HG03439 (cell line): ENCODE measurements at regions not wholly inside any gene's neighbourhood (a gene's known extent, or its start where the extent isn't known, plus 50 kb on each side); places are given as distances from the start of the nearest gene placed in this dataset.

Experiments
- ATAC-seq: cut with Tn5 transposase; IDR thresholded peaks from one replicate; pipeline ENCODE4 v1.9.1; 2021; ENCODE audit warnings: mild to moderate bottlenecking, moderate library complexity; ENCODE audit not compliant: unreplicated experiment

DNA sequence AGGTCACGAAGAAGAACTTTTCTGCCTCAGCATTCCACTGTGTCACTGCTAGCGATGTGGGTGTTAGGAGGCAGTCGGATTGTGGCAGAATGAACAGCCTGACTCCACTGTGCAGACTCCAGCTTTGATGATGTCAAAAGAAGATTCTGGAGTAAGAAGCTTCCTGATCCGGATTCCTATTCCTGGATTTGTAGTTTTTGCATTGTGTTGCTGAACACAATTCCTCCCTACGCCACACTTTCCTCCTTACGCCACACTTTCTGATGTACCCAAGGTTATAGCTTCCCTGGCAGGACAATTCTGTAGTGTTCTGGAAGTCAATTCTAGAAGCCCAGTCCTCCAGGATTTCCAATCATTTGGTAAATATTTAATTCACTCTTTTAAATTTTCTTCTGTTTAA is 665.2 kb upstream of the ADGRL2 start:
- no peak for ATAC-seq

DNA sequence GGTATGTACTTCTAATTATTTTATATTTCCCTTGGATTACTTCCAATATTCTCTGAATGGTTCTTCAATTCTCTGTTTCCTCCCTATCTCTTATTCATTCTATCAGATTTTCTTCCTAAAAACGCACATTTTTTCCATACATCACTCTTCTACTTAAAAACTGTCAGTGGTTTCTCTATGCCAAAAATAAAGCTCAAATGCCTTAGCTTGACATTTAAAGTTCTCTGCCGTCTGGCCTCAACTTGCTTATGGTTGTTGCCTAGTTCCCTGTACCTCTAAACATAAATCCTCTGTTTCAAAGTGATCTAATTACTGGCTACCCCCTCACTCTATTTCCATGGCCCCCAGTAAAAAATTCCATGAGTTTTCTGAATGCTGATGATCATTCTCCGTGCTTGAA is 671.0 kb upstream of the ADGRL2 start:
- no peak for ATAC-seq

DNA sequence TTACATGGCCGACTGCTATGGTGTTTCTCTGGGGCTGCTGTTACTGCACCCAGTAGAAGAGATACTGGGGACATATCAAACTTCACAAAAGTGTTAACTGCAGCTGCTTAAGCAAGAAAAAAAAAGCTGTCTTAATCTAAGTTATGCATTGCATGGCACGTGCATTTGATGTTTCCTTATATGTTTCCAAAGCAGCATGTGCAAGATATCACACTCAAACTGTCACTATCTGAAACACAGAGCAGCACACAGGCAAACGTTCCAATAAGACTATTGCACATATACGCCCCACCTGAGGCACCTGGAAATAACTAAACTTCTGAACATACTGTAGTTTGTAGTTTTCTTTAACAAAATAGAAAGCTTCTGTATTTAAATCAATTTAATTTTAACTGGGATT is 671.4 kb upstream of the ADGRL2 start:
- ATAC-seq = no peak

DNA sequence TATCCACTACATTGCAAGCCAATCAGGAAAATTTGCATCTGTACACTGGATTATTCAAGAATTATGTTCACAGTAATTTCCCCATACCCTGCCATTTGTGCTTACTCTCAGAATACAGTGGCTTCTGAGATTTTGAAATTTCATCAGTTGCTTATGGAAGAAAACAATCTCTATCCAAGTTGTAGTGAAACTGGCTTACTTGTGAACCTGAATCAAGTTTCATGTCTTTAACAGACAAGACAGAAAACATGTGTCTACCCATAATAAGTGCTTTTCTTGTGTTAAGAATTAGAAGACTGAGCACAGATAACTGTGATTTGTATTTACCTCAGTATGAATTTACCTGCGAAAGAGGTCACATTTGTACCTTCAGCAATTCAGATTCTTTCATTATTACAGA is 672.7 kb upstream of the ADGRL2 start:
- no peak for ATAC-seq

DNA sequence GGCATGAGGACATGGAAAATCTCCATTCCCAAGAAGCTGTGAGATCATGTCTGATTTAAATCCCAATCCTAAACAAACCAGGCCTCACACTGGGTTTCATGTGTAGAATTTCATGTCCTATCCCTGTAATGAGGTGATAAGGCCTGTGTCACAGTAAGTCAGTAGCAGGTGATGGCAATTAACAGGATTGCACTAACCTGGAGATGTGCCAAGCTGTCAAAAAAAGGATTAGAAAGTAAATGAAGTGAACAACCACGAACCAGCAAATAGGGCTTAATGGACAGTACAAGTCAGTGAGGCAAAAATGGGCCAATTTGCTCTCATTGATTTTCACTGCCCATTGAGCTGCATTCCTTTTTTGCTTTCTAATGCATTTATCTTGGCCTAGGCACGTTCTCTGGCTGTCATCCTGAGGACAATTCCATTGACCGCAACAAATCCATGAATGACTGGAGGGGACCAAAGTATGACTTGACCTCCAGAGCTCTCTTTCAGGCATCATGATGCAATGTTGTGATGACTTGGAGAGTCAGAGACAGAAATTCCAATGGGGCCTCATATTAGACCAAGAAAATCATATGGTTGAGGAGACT is 673.6 kb upstream of the ADGRL2 start:
- no peak for ATAC-seq

DNA sequence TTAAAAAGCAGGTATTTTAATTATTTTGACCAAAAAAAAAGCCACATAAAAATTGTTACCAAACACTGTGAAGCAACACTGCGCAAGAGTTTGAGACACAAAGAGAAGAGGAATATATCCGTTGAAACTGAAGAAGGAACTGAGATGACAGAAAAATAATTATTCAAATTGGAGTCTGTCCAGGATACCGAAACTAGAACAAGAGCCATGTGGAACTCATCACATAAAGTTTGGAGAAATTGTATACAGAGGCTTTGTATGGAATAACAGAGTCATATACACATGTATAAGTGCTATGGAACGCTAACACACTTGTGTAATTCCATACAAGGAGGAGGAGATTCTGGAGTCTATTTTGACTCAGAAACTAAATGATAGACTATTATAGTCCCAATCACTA is 675.1 kb upstream of the ADGRL2 start:
- no peak for ATAC-seq

DNA sequence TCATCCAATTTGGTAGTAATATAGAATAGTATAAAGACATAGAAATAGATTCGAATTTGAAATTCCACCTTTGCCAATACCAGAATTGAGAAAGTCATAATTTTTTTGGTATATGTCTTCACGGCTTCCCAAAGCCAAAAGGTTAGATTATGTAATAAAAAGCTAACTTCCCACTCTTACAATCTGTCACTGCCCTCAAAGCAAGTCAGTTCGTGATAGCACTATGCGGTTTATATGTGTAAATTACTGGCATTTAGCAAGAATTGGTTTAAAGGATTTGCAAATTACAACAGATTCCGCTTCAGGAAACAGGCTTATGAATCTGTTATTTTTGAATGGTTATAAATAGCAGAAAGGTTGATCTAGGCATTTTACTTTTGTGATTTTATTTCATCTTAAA is 679.4 kb upstream of the ADGRL2 start:
- no peak for ATAC-seq

DNA sequence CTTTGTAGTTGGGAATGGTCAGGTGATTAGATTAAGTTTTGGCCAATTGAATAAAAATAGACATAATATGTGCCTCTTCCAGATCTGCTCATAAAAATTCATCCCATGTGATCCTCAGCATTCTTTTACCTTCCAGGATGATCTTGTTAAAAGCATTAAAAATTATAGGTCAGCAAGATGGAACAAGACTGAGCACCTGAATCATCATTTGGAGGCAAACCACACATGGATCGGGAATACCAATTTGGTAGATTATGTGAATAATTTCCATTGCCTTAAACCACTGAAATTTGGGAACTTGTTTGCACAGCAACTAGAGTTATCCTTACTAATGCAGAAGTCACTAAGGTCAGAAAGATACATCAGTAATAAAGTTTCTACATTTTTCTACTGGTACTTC is 681.4 kb upstream of the ADGRL2 start:
- no peak for ATAC-seq

DNA sequence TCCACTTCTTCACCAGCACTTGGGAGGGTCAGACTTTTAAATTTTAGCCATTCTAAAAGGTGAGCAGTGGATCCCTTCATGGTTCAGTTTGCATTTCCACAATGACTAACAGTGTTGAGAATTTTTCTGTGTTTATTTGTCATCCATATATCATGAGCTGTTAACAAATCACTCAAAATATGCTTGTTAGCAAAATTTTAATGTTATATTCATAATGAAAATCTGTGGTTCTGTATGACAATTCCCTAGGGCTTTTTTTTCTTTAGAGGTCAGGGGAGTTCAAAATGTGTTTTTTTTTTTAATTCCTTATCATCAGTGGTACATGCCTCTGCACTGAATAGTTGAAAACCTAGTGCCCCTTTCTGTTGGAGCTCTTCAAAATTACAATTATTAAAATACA is 682.2 kb upstream of the ADGRL2 start:
- no peak for ATAC-seq

DNA sequence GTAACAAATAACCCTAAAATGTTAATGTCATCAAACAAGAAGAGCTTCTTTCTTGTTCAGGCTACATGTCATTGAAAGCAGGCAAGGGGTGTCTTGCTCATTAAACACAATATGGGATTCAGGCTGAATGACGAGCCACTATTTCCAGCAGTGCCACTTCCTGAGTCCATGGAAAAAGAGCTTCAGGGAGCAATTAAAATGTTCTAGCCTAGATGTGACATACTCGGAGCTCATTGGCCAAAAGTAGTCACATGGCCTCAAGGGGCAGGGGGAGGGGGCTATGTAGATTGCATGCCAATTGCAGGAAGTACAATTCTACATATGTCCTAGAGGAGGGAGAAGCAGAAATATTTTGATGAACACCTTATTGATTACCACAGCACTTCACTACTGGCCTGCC is 685.3 kb upstream of the ADGRL2 start:
- ATAC-seq = no peak

DNA sequence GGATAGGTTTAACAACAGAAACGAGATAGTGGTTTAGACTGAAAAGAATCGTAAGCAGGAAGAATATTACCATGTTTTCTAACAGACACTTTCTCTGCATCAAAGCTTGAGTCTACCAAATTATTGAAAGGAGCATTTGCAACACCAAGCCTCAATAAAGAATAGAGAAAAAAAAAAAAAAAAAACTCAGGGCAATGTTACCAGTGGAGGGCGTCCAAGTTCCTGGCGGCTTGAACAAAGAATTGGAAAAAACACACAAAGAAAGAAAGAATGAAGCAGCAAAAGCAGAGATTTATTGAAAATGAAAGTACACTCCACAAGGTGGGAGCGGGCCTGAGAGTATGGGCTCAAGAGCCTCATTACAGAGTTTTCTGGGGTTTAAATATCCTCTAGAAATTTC is 686.5 kb upstream of the ADGRL2 start:
- no peak for ATAC-seq

DNA sequence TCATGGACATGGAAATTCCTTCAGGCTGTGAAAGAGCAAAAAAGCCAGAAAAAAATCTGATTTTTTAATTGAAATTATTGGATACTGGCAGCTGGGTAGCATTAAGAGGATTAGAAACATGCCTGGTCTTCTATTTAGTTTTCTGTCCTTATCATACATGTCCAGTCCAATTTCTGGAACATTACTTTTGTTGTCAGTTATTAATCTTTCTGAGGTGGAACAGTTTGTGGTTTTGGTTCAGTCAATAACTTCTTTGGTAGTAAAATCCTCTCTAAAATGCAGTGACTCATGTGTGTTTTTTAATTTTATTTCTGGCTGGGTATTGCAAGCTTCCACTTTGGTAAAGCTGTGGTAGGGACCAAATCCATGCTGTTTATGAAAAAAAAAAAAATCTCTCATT is 687.0 kb upstream of the ADGRL2 start:
- no peak for ATAC-seq

DNA sequence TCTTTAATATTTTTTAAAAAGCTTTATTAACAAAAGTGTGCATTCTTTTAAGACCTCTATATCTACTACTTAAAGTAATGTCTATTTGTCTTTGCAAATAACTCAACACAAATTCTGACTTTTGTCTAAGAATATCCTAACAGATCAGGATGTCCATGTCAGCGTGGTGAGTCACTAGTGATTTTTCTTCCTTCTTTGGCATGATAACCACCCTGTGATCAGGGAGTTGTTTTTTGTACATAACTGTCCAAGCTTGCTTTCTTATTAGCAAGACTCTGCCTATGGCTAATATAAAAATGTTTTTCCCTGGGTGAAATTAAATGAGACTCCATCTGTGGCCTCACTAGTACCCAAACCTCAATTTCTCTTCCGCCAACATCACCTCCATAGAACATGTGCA is 688.9 kb upstream of the ADGRL2 start:
- no peak for ATAC-seq

DNA sequence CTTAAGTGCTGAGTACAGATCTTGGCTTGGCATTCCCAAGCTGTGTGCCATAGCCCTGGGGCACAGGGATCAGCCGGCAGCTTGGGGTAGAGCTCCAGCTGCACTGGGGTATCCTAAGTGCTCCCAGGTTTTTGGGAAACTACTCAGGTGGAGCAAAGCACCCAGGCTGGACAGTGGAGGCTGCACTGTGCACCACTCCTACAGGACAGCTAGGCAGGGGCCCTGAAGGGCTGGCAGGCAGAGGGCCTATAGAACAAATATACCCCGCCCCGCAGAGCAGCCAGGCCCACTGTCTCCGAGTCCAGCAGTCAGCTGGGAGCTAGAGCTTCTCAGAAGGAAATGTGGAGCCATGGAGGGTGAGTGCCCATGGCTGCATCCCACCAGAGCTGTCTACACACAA is 691.7 kb upstream of the ADGRL2 start:
- no peak for ATAC-seq

DNA sequence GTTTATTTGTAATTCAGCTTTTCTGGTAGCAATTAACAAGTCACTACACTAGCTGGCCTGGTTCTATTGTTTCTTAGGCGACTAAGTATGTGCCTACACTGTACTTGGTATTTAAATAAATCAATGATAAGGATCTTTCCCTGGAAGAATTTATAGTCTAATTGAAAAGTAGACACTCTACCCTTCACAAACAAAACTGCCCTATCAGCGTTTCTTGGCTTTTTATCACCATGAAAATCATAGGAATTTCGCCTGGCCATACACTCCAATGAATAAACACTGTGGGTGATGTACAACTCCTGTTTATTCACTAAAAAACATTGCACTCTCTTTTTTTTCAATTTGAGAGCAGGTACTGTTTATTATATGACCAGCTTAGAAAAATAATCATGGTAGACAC is 702.9 kb upstream of the ADGRL2 start:
- no peak for ATAC-seq

DNA sequence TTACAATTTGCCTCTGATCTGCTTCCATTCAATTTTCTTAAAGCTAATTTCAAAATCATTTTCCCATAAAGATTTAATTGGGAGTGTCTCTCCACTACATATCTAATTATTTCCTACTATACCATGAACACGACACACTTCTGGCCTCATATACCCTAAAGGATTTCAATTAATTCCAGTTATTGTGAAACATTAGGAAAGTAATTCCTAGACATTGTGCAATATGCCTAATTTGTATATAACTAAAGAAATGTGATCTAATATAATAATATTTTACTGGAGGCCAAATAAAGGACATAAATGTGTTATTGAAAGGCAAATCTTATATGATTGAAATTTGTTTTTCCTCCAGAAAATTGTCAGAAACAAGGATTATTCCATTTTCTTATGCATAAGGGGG is 727.2 kb upstream of the ADGRL2 start:
- no peak for ATAC-seq

DNA sequence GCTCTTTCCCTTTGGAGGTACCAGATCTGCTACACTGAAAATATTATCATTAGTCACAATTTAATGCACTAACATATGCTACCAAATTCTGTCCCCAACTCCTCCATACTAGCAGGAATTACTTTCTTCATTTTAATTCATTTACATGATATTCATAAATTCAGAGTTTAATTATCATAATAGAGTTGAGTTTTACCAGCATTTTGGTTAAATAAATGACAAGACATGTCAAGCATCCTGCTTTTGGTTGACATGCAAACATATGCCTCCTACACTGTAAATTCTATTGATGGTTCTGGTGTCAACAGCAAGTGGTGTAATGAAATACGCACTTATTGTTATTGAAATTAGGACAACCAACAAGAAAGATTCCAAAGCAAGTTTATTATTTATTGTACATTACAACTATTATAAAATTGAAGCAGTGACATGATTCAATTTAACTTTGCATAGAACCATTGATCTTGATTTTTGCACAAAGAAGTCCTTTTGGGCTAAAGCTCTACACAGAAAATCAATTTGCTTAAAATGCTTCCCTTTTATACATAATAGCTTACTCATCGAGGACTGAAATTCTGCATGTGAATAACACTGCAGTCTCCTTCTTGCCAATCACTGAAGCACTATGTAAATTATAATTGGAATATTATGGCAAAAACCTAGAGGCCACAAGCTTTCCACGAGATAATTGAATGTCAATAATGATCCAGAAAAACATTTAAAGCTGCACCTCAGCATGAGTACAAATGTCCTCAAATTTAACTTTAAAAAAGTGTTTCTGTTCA is 728.6 kb upstream of the ADGRL2 start:
- no peak for ATAC-seq

DNA sequence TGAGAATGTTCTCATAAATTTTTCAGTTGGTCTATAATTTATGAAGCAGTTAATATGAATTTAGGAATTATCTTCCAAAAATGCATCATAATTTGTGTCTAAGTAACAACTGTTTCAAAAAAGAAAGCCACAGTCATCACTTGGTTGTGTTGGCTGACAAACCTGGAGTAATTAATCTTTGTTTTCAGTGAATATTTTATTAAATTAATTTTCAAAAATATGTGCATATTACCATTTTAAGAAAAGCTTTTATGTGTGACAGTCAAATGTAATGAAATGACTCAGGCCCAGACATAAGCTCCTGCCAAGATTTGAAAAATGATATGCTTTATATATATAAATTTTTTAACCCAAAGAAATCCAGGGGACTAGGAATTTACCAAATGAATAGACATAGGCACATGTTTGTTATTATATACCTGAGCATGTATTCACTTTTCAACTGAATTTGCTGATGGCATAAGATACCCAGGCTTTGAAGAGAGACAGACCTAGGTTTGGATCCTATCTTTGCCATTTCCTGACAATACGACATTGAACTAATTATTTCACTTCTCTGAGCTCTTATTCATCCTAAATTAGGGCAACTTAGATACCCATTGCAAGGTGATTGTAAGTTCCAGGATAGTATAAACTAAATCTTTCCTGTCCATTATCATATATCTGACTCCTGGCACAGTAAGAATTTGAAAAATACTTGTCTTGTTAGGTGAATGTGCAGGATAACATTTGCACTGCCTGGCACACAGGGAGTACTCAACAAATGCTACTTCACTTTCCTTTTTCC is 729.5 kb upstream of the ADGRL2 start:
- ATAC-seq = no peak

DNA sequence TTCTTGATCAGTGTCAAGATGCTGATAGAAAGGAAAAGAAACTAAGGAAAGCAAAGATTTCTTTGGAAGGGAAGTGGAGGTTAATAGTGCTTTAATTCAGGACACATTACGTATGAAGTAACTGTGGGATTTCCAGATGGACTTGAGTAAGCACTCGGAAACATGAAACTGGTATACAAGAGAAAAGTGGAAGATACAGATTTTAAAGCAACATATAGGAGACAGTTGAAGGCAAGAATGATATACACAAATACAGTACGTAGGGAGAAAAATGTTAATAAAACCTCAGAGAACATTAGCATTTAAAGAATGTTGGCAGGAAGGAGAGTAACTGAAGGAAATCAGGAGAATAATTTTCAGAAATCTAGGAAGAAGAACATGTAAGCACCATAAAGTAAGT is 730.9 kb upstream of the ADGRL2 start:
- no peak for ATAC-seq

DNA sequence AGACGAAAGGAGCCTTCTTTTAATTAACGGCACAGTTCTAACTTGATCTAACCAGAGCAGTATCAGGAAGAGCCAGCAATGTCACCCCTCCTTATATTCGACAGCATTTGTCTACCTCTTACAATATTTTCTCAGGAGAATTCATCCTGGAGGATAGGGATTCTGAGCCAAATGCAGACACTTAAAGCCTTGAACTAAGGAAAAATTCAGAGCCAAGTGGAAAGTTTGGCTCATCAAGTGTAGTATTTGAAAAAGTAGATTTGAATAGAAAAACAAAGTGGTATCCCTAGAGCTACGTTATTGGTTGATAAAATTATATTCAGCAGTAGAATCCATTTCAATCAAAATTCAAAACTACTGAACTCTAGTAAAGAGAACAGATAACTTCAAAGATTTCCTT is 732.0 kb upstream of the ADGRL2 start:
- ATAC-seq = no peak

DNA sequence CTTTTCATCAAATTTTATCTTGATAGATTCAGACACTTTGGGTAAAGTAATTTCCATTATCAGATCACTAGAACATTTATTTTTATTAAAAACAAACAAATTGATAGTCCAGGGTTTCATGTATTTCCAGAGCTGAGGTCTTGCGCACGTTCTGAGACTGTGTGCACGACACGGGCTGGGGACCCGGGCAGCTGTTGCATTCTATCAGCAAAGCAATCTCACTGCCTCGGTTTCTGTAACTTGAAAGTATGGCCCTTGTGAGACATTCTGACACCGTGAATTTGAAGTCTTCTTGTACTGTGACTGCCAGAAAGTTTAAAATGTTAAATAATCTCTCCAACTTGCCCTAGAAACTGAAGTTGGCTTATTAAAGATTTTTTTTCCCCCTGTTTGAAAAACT is 746.9 kb upstream of the ADGRL2 start:
- ATAC-seq = no peak

DNA sequence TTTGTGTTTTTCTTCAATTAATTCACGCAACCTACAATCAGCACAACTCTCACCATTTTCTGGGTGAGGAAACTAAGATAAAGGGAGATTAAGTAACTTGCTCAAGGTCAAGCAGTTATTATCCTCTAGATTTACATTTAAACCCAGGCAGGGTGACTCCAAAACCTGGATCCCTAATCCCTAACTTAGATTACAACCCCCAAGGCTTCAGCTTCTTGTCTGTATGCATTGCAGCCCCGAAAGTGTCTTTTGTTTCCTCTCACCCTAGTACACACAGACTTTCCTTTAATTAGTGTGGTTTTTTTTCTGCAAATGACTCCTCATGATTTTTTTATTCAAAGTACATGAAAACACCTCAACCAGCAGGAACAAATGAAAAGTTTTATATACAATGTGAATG is 748.6 kb upstream of the ADGRL2 start:
- ATAC-seq = no peak
